NOMO-1 (cell line): ENCODE measurements at regions not wholly inside any gene's neighbourhood (a gene's known extent, or its start where the extent isn't known, plus 50 kb on each side); places are given as distances from the start of the nearest gene placed in this dataset.
"Not testable (repeated sequence)": the region's sequence is repeated elsewhere in the genome, so short reads cannot be mapped to it uniquely, and the experiment has no call there.

Source experiments
- DNase-seq, 2 experiments: peaks; one replicate each; lab custom pipeline; 2025; ENCODE audit not compliant: unreplicated experiment in 2 of 2; lab: John Stamatoyannopoulos, UW

DNA sequence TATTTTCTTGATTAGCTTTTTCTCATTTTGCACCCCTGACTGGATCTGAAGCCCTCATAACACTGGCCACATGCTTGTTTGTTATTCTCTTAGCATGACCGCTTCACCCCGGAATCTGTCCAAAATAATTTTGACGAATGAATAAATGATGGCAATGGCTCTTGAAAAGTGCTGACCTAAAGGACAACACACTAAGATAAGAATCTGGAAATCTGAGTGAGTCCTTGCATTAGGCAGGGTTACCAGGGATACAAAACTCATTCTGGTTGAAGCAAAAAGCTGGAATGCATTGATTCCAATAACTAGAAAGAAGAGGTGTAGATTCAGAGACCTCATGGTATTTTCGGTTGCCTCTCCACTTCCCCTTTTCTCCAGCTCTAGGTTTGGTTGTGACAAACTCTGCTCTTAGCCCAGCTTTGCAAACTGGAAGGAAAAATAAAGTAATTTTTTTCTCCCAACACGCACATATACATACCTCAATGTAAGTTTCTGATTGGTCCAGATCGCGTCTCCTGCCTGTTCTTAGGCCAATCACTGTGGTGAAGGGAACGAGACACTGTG, 157.4 kb downstream of the SKIDA1 start:
- peak; percentile 87 to 94 for DNase-seq

GRCh38 chr10:21366108-21366507, 159.4 kb downstream of the SKIDA1 start:
- not testable (repeated sequence) for DNase-seq

DNA sequence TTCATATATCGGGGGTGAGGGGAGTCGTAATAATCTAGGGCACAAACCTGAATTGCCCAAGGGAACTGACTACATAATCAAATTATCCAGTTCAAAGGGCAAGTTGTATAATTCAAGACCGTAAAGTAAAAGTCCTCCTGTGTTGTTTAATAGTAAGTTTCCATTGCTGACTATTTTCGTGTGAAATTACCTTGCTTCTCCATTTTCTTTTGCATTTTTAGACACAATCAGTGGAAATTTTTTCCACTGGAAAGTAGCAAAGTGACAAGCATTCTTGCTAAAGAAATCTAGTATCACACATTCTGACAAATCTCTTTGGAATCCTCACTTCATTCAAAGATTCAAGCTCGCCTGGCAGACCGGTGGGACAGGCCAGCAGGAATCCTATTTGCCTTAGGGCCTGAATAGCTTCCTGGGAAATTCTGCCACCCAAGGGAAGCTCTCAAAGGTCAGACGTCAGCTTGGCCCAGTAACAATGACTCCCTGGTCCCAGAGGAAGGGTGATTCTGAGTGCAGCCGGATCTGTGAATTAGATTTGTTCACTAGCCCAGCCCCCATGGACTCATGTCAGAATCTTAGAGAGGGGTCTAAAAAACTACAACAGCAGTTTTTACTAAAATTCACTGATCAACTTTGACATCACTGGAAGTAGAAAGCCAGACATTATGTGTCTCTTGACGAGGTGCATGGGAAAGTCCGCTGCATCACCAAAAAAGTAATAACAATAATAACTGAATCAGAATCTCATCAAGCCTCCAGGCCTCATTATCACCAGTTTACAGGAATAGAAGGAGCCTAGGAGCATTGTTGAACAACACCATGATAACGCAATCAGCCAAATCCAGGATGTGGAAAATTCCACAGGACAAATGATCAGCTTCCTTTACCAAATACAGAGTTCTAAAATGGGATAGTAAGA, 161.0 kb downstream of the SKIDA1 start:
- DNase-seq, result no peak

DNA sequence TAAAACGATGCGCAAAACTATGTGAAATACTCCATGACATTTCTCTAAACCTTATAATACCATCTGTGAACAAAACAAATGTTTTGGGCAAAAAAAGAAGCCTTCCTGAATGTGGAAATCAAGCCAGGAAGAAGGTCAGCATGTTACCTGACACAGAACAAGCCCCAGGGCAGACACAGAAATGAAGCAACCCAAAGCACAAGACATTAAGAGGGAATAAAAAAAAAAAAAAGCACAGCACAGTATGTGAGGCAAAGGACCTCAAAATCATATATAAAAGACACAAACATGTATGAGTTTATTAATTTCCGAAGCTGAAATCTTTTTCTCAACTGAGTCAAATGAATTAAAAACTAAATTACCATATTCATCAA, 161.8 kb downstream of the SKIDA1 start:
- DNase-seq, result no peak

DNA sequence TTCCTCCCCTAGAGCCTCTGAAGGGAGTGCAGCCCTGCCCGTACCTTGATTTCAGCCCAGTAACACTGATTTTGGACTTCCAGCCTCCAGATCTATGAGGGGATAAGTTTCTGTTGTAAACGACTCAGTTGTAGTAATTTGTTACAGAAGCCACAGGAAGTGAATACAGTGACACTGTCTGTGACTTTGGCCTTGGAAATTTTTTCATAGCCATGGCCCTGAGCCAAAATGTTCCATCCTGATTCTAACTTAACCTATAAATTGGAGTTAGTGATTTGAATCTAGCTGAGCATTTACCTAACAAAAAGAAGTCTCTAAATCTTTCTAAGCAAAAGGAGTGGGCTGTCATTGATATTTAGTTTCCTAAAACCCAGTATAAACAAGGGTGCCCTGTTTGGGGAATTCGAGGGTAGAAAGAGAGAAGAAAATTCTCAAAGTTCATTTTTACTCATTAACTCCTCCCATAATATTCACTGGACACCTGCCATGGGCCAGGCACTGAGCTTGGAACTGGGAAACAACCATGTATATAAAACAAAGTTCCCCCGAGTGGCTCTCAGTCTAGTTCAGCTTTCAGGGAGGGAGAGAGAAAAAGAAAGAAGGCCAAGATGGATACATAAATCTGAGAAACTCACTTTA, 162.3 kb downstream of the SKIDA1 start:
- DNase-seq, result no peak

- DNase-seq, result no peak
These were observed 166.3 kb downstream of the SKIDA1 start for GRCh38 chr10:21359202-21359601.

DNA sequence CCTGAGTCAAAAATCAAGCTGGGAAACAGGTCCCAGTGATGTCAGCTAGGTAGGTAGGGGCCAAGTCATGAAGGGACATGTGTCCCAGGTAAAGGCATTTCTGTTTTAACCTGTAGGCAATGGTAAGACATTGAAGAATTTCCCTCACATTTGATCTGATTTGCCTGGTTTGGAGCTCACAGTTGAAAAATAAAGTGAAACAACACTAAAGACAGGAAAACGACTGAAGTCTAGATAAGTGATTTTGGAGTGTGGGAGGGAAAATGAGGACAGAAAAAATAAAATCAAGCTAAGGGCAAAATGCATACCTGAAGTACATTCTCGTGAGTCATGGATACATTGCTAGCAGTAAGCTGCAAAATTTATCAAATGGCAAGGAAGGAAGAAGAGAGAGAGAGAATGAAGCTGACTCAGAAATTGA, 169.9 kb downstream of the SKIDA1 start:
- no peak for DNase-seq

GRCh38 chr10:21352886-21353285, 172.6 kb downstream of the SKIDA1 start:
- no peak for DNase-seq

GRCh38 chr10:21351594-21351993, 173.9 kb downstream of the SKIDA1 start:
- DNase-seq, result peak in 1 of 2 experiments; percentile 13

- DNase-seq, result no peak
These were observed 175.6 kb downstream of the SKIDA1 start for GRCh38 chr10:21349912-21350286.

DNA sequence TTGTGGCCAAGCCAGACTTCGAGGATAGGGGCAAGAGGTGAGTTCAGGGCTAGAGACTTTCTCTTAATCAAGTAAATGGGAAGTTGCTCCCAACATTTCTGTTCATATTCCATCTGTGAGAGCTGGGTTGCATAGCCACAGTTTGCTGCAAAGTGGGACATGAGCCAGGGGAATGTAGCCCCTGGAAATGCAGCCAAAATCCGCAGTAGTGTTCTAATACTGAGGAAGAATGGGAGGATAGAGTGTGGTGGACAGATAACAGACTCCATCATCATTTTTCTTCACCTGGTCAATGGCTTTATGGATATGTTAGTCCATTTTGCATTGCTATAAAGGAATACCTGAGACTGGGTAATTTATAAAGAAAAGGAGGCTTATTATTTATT, 177.7 kb downstream of the SKIDA1 start:
- no peak for DNase-seq

- DNase-seq, result no peak
These were observed 178.3 kb downstream of the SKIDA1 start for GRCh38 chr10:21347043-21347784.

GRCh38 chr10:21343087-21343486, 182.4 kb downstream of the SKIDA1 start:
- no peak for DNase-seq

DNA sequence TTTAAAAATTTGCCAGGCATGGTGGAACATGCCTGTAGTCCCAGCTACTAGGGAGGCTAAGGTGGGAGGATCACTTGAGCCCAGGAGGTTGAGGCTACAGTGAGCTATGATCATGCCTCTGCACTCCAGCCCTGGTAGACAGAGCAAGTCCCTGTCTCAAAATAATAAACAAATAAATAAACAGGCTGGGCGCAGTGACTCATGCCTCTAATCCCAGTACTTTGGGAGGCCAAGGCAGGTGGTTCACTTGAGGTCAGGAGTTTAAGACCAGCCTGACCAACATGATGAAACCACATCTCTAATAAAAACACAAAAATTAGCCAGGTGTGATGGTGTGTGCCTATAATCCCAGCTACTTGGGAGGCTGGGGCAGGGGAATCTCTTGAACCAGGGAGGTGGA, 183.0 kb downstream of the SKIDA1 start:
- not testable (repeated sequence) for DNase-seq

GRCh38 chr10:21340331-21340730, 185.2 kb downstream of the SKIDA1 start:
- no peak for DNase-seq

DNA sequence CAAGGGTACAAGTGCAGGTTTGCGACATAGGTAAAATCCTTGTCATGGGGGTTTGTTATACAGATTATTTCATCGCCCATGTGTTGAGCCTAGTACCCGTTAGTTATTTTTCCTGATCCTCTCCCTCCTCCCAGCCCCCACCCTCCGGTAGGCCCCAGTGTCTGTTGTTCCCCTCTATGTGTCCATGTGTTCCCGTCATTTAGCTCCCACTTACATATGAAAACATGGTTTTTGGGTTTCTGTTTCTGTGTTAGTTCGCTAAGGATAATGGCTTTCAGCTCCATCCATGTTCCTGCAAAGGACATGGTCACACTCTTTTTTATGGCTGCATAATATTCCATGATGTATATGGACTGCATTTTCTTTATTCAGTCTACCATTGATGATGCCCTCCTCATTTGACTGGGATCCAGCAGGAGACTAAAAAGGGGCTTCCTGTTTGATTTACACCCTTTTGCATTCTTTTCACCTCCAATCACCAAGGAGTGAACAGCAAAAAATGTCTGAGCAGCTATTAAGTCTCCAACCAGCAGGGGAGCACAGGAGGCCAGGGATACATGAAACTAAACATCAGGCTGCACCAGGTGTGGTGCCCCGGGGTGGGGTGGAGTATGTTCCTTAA, 188.2 kb downstream of the SKIDA1 start:
- no peak for DNase-seq

DNA sequence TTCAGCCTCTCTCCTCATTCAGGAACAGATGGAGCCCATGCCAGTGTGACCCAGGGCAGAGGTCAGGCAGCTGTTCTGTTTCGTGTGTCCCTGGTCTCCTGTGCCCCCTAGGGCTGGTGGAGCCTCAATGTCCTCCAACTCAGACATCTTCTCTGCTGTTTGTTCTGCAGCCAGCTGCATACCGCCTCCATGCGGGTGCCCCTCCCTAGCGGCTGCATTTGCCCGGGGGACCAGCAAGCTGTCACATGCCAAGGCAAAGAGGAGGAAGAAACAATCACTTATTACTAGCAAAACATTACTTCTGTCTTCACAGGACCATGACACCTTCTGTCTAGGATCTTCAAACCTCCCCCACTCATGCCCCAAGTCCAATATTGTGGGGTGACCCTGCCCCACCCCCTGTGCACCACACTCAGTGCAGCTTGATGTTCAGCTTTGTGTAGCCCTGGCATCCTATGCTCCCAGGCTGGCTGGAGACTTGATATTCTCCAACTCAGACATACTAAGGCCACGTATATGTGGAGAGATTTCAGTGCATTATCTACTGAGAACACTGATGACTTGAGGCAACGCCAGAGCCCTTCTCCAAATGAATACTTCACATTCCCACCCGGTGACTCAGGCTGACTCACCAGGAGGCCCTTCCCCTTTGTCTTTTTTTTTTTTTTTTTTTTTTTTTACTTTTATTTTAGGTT, 188.9 kb downstream of the SKIDA1 start:
- peak in 1 of 2 experiments; percentile 4 for DNase-seq

DNA sequence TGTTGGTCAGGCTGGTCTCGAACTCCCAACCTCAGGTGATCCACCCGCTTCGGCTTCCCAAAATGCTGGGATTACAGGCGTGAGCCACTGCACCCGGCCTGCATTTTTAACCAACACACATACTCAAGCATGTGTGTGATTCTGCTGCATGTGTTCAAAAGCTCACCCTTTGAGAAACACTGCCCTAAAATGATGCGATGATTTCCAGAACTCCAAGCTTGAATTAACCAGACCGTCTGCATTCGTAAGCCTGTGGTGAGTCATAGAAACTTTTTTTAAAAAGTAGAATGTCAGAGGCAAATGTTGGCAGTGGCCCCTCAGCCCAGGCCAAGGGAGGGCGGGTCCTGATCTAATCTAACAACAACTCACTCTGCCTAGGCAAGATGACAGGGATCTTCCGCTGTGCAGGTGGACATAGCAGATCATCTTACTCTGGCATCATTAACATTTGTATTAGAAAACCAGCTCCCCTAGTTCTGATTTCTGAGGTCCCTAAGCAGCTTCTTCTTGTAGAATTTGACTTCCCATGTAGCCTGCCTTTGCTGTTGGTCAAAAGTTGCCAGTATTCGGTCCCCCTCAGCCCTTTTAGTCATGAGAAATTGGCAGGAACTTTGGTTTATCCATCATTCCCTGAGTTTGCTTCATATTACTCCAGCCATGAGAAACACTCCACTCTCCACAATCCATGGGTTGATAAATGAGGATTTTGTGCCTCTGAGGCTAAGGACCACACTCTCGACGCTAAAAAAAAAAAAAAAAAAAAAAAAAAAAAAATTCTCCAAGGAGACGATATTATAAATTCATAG, 190.4 kb downstream of the SKIDA1 start:
- DNase-seq, result no peak

DNA sequence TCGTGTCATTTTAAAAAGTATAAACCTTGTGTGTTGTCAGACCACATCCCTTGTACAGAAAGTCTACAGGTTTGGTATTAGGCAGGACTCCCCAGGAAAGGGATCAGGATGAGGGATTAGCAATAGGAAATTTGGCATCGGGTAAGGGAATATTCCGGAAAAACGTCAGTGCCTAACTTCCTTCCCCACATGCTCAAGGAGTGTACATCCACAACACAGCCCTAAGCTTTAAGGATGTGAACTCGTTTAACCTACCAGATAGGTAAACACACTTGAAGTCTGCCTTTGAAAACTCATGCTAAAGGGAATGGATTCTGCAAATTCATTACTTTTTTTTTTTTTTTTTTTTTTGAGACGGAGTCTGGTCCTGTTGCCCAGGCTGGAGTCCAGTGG, 194.9 kb downstream of the SKIDA1 start:
- no peak for DNase-seq
